ENCODE measurements at regions not wholly inside any gene's neighbourhood (a gene's known extent, or its start where the extent isn't known, plus 50 kb on each side); places are given as distances from the start of the nearest gene placed in this dataset.

GRCh38 chr5:89458332-89458656 lies 575.3 kb upstream of the MEF2C start:
- no peaks in the 10 kb centered on the region for H3K27me3 ChIP-seq (ENCODE audit: insufficient read depth, low read length)

GRCh38 chr5:89457411-89458331 lies 574.7 kb upstream of the MEF2C start:
- Histone ChIP-seq H3K36me3 (ENCODE audit: insufficient read depth, low read length) (no peaks in the 10 kb centered on the region), H2AFZ (ENCODE audit: low read length, unreplicated experiment) (peak overlapping the region; percentile 28), H3K27me3 (ENCODE audit: insufficient read depth, low read length) (no peaks in the 10 kb centered on the region), H3K27ac (ENCODE audit: low read depth, low read length) (0 out of 2 replicates have a peak overlapping the region, but pooled peaks have one; percentile 5), H3K4me3 (ENCODE audit: low read depth, low read length) (no peak overlapping the region), H3K79me2 (ENCODE audit: control insufficient read depth, insufficient read depth, low read length, unreplicated experiment) (no peaks in the 10 kb centered on the region), H3K4me1 (ENCODE audit: control insufficient read depth, insufficient read depth, low read length, unreplicated experiment) (peaks cover 16% of the 10 kb centered on the region)

More at GRCh38 chr5:89458332-89458656, 575.3 kb upstream of the MEF2C start:
- Histone ChIP-seq H3K79me2 (ENCODE audit: control insufficient read depth, insufficient read depth, low read length, unreplicated experiment) (no peaks in the 10 kb centered on the region), H3K27ac (ENCODE audit: low read depth, low read length) (0 out of 2 replicates have a peak overlapping the region, but pooled peaks have one; percentile 5), H2AFZ (ENCODE audit: low read length, unreplicated experiment) (peak overlapping the region; percentile 62), H3K4me1 (ENCODE audit: control insufficient read depth, insufficient read depth, low read length, unreplicated experiment) (peaks cover 16% of the 10 kb centered on the region), H3K36me3 (ENCODE audit: insufficient read depth, low read length) (no peaks in the 10 kb centered on the region), H3K4me3 (ENCODE audit: low read depth, low read length) (no peak overlapping the region)

GRCh38 chr5:89452081-89452480 lies 569.1 kb upstream of the MEF2C start:
- Histone ChIP-seq H3K79me2 (ENCODE audit: control insufficient read depth, insufficient read depth, low read length, unreplicated experiment) (no peaks in the 10 kb centered on the region), H3K36me3 (ENCODE audit: insufficient read depth, low read length) (no peaks in the 10 kb centered on the region), H3K4me1 (ENCODE audit: control insufficient read depth, insufficient read depth, low read length, unreplicated experiment) (no peaks in the 10 kb centered on the region), H2AFZ (ENCODE audit: low read length, unreplicated experiment) (no peak overlapping the region), H3K4me3 (ENCODE audit: low read depth, low read length) (no peak overlapping the region), H3K27me3 (ENCODE audit: insufficient read depth, low read length) (no peaks in the 10 kb centered on the region), H3K27ac (ENCODE audit: low read depth, low read length) (no peak overlapping the region)

- Histone ChIP-seq H3K79me2 (ENCODE audit: control insufficient read depth, insufficient read depth, low read length, unreplicated experiment) (no peaks in the 10 kb centered on the region), H3K36me3 (ENCODE audit: insufficient read depth, low read length) (no peaks in the 10 kb centered on the region), H3K4me1 (ENCODE audit: control insufficient read depth, insufficient read depth, low read length, unreplicated experiment) (no peaks in the 10 kb centered on the region), H3K27me3 (ENCODE audit: insufficient read depth, low read length) (no peaks in the 10 kb centered on the region), H3K27ac (ENCODE audit: low read depth, low read length) (no peak overlapping the region), H3K4me3 (ENCODE audit: low read depth, low read length) (no peak overlapping the region), H2AFZ (ENCODE audit: low read length, unreplicated experiment) (no peak overlapping the region)
Measured at GRCh38 chr5:89451263-89451662, 568.3 kb upstream of the MEF2C start.

GRCh38 chr5:89450149-89450538 lies 567.2 kb upstream of the MEF2C start:
- Histone ChIP-seq H3K36me3 (ENCODE audit: insufficient read depth, low read length) (no peaks in the 10 kb centered on the region), H3K4me1 (ENCODE audit: control insufficient read depth, insufficient read depth, low read length, unreplicated experiment) (no peaks in the 10 kb centered on the region)

GRCh38 chr5:89449392-89450148 lies 566.6 kb upstream of the MEF2C start:
- Histone ChIP-seq H3K79me2 (ENCODE audit: control insufficient read depth, insufficient read depth, low read length, unreplicated experiment) (no peaks in the 10 kb centered on the region), H3K27ac (ENCODE audit: low read depth, low read length) (no peak overlapping the region), H3K4me1 (ENCODE audit: control insufficient read depth, insufficient read depth, low read length, unreplicated experiment) (no peaks in the 10 kb centered on the region), H2AFZ (ENCODE audit: low read length, unreplicated experiment) (no peak overlapping the region), H3K4me3 (ENCODE audit: low read depth, low read length) (no peak overlapping the region), H3K27me3 (ENCODE audit: insufficient read depth, low read length) (no peaks in the 10 kb centered on the region), H3K36me3 (ENCODE audit: insufficient read depth, low read length) (no peaks in the 10 kb centered on the region)

More at GRCh38 chr5:89450149-89450538, 567.2 kb upstream of the MEF2C start:
- Histone ChIP-seq H3K4me3 (ENCODE audit: low read depth, low read length) (no peak overlapping the region), H3K27ac (ENCODE audit: low read depth, low read length) (no peak overlapping the region), H3K27me3 (ENCODE audit: insufficient read depth, low read length) (no peaks in the 10 kb centered on the region), H3K79me2 (ENCODE audit: control insufficient read depth, insufficient read depth, low read length, unreplicated experiment) (no peaks in the 10 kb centered on the region), H2AFZ (ENCODE audit: low read length, unreplicated experiment) (no peak overlapping the region)

- Histone ChIP-seq H3K27me3 (ENCODE audit: insufficient read depth, low read length) (no peaks in the 10 kb centered on the region), H2AFZ (ENCODE audit: low read length, unreplicated experiment) (peak overlapping the region; percentile 43), H3K36me3 (ENCODE audit: insufficient read depth, low read length) (no peaks in the 10 kb centered on the region), H3K4me3 (ENCODE audit: low read depth, low read length) (no peak overlapping the region), H3K79me2 (ENCODE audit: control insufficient read depth, insufficient read depth, low read length, unreplicated experiment) (no peaks in the 10 kb centered on the region), H3K27ac (ENCODE audit: low read depth, low read length) (no peak overlapping the region), H3K4me1 (ENCODE audit: control insufficient read depth, insufficient read depth, low read length, unreplicated experiment) (no peaks in the 10 kb centered on the region)
Measured at GRCh38 chr5:89447027-89447426, 564.0 kb upstream of the MEF2C start.

GRCh38 chr5:89445106-89445745 lies 562.2 kb upstream of the MEF2C start:
- Histone ChIP-seq H3K4me1 (ENCODE audit: control insufficient read depth, insufficient read depth, low read length, unreplicated experiment) (no peaks in the 10 kb centered on the region), H2AFZ (ENCODE audit: low read length, unreplicated experiment) (no peak overlapping the region), H3K4me3 (ENCODE audit: low read depth, low read length) (no peak overlapping the region), H3K27ac (ENCODE audit: low read depth, low read length) (no peak overlapping the region), H3K79me2 (ENCODE audit: control insufficient read depth, insufficient read depth, low read length, unreplicated experiment) (no peaks in the 10 kb centered on the region), H3K36me3 (ENCODE audit: insufficient read depth, low read length) (no peaks in the 10 kb centered on the region), H3K27me3 (ENCODE audit: insufficient read depth, low read length) (no peaks in the 10 kb centered on the region)

GRCh38 chr5:89444088-89444487 lies 561.1 kb upstream of the MEF2C start:
- no peaks in the 10 kb centered on the region for H3K4me1 ChIP-seq (ENCODE audit: control insufficient read depth, insufficient read depth, low read length, unreplicated experiment)
- H2AFZ ChIP-seq (ENCODE audit: low read length, unreplicated experiment) = no peak overlapping the region
- no peaks in the 10 kb centered on the region for H3K27me3 ChIP-seq (ENCODE audit: insufficient read depth, low read length)
- H3K36me3 ChIP-seq (ENCODE audit: insufficient read depth, low read length) = no peaks in the 10 kb centered on the region
- no peaks in the 10 kb centered on the region for H3K79me2 ChIP-seq (ENCODE audit: control insufficient read depth, insufficient read depth, low read length, unreplicated experiment)
- no peak overlapping the region for H3K4me3 ChIP-seq (ENCODE audit: low read depth, low read length)
- H3K27ac ChIP-seq (ENCODE audit: low read depth, low read length) = no peak overlapping the region

GRCh38 chr5:89443508-89443907 lies 560.5 kb upstream of the MEF2C start:
- no peak overlapping the region for H3K27ac ChIP-seq (ENCODE audit: low read depth, low read length)
- H3K4me1 ChIP-seq (ENCODE audit: control insufficient read depth, insufficient read depth, low read length, unreplicated experiment) = no peaks in the 10 kb centered on the region
- H2AFZ ChIP-seq (ENCODE audit: low read length, unreplicated experiment) = no peak overlapping the region
- no peaks in the 10 kb centered on the region for H3K27me3 ChIP-seq (ENCODE audit: insufficient read depth, low read length)
- H3K4me3 ChIP-seq (ENCODE audit: low read depth, low read length) = no peak overlapping the region
- no peaks in the 10 kb centered on the region for H3K36me3 ChIP-seq (ENCODE audit: insufficient read depth, low read length)
- no peaks in the 10 kb centered on the region for H3K79me2 ChIP-seq (ENCODE audit: control insufficient read depth, insufficient read depth, low read length, unreplicated experiment)
